Muscle of leg (tissue), 3 donors: ENCODE measurements at regions not wholly inside any gene's neighbourhood (a gene's known extent, or its start where the extent isn't known, plus 50 kb on each side); places are given as distances from the start of the nearest gene placed in this dataset.
"Not testable (repeated sequence)": the region's sequence is repeated elsewhere in the genome, so short reads cannot be mapped to it uniquely, and the experiment has no call there.

Experiments used
- DNase-seq: peaks from one replicate; pipeline ENCODE4 v3.0.0; 2013
- H3K27ac ChIP-seq: one replicate; pipeline ENCODE4 v1.5.1; 2013; ENCODE audit warnings: mild to moderate bottlenecking, low read length, control low read depth
- H3K27me3 ChIP-seq: one replicate; pipeline ENCODE4 v1.6.1; 2013; ENCODE audit warnings: low read length; ENCODE audit not compliant: control insufficient read depth, insufficient read depth
- H3K36me3 ChIP-seq: one replicate; pipeline ENCODE4 v1.6.1; 2013; ENCODE audit warnings: low read length; ENCODE audit not compliant: control insufficient read depth, insufficient read depth
- H3K4me1 ChIP-seq: one replicate; pipeline ENCODE4 v1.6.1; 2013; ENCODE audit warnings: low read length; ENCODE audit not compliant: control insufficient read depth, insufficient read depth
- H3K4me3 ChIP-seq: one replicate; pipeline ENCODE4 v1.5.1; 2013; ENCODE audit warnings: low read length, control low read depth
- H3K9me3 ChIP-seq: replicated peaks from 2 replicates; pipeline ENCODE4 v1.6.1; 2013; ENCODE audit warnings: low read depth, low read length; ENCODE audit not compliant: control insufficient read depth
- WGBS: methylation state at CpG from one replicate; pipeline ENCODE4 v1.1.5; 2013; ENCODE audit warnings: missing lambda C conversion rate; ENCODE audit not compliant: insufficient coverage; 5-methylcytosine and 5-hydroxymethylcytosine counted together

DNA sequence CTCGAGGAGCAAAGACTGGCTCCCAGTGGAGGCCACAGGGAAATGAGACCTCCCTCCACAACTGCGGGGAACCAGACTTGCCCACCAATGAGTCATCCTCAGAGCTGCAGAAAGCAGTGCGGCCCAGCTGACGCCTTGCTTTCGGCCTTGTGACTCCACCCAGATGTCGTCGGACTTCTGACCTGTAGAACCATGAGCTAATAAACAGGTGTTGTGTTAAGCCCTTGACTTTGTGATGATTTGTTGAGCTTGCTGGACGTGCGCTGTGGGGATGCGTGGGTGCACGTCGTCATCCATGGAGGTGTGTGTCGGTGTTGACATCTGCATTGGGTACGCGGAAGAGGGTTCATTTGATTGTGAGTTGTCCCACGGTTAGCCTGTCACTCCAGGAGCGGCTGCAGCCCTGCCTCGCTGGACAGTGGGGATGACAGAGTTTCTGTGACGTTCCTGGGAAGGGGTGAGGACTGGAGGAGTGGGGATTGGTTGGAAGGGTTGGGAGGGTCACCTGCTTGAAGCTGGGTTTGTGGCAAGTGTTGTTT lies 154.1 kb downstream of the SH3BP4 start:
- no peak for DNase-seq
- Histone ChIP-seq H3K9me3 (no peaks in the 10 kb centered on the region), H3K36me3 (no peaks in the 10 kb centered on the region), H3K27ac (no peak overlapping the region), H3K4me1 (peaks cover 5% of the 10 kb centered on the region), H3K4me3 (no peak overlapping the region), H3K27me3 (no peaks in the 10 kb centered on the region)
- 86% methylated on average over 16 of the region's 19 CpGs for WGBS

DNA sequence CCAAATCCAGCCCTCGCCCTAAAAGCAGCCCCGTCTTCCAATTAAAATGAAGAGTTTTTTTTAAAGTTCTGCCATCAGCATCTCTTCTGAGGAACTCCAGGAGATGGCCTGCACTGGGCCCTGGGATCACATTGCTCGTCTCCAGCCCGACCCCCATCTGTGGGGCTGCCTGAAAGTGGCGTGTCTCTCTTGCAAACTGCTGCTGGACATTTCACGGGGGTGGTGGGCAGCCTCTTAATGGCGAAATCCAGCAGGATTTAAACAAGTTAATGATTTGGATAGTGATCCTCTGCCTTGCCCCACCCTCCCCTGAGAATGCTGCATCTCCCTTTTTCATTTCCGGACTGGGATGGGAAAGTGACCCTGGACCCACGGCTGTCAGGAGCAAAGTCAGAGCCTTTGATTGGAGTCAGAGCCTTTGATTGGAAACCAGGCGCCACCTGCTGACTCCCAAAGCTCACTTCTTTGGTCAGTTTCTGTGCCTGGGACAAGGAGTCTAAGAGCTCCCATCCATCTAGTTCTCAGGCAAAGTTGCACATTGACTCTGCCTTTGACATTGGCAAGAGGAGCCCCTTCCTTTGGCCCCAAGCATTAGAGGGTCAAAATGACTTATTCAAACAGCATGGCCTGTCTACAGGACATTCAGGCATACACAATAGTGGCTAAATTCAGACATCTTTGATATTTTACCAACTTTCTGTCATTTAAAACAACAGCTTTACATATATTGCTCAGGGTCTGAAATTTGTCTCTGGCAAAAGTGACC lies 155.2 kb downstream of the SH3BP4 start:
- H3K27ac ChIP-seq, result no peak overlapping the region
- H3K36me3 ChIP-seq, result no peaks in the 10 kb centered on the region
- no peak overlapping the region for H3K4me3 ChIP-seq
- DNase-seq, result peak; percentile 83
- no peaks in the 10 kb centered on the region for H3K9me3 ChIP-seq
- H3K4me1 ChIP-seq, result peaks cover 5% of the 10 kb centered on the region
- no peaks in the 10 kb centered on the region for H3K27me3 ChIP-seq
- WGBS, result 35% methylated on average over 8 of the region's 10 CpGs

DNA sequence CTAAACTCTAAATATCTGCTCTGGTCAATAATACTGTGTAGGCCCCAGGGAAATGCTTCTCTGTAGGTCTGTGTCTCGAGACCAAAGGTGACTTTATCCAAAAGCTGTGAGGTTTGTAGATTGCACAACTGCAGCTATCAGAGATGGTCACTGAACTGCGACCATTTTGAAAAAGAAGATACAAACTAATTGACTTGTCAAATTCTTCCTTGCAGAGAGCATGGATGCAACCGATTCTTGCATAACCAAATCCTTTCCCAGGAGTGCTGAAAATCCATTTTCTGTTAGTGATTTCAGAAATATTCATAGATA lies 155.8 kb downstream of the SH3BP4 start:
- no peak for DNase-seq
- Histone ChIP-seq H3K27me3 (no peaks in the 10 kb centered on the region), H3K27ac (no peak overlapping the region), H3K9me3 (no peaks in the 10 kb centered on the region), H3K36me3 (no peaks in the 10 kb centered on the region), H3K4me3 (no peak overlapping the region), H3K4me1 (peaks cover 5% of the 10 kb centered on the region)
- WGBS, result no CpG with 5 or more reads among the region's 3 CpGs

DNA sequence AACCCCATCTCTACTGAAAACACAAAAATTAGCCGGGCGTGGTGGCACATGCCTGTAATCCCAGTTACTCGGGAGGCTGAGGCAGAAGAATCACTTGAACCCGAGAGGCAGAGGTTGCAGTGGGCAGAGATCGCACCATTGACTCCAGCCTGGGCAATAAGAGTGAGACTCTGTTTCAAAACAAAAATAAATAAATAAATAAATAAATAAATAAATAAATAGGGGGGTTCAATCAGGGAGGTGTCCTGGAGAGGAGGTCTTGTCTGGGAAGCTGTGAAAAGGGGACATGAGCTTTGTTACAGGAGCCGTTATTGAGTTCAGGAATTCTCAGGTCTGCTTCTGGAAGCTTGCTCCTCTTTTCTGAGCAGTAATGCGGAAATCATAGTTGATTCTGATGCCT lies 157.7 kb downstream of the SH3BP4 start:
- not testable (repeated sequence) for H3K4me1 ChIP-seq, H3K9me3 ChIP-seq, H3K27me3 ChIP-seq, DNase-seq, H3K4me3 ChIP-seq, H3K27ac ChIP-seq, H3K36me3 ChIP-seq
- WGBS, result 100% methylated on average over 2 of the region's 7 CpGs

DNA sequence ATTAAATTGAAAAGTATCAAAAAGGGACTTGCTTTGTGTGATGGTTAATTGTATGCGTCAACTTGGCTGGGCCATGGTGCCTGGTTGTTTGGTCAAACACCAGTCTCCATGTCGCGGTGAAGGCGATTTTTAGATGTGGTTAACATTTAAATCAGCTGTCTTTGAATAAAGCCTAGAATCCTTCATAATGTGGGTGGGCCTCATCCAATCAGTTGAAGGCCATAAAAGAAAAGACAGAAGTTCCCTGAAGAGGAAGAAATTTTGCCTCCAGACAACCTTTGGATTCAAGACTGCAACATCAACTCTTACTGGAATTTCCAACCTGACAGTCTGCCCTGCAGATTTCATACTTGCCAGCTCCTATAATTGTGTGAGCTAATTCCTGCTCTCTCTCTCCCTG lies 160.5 kb downstream of the SH3BP4 start:
- no peak overlapping the region for H3K4me3 ChIP-seq

DNA sequence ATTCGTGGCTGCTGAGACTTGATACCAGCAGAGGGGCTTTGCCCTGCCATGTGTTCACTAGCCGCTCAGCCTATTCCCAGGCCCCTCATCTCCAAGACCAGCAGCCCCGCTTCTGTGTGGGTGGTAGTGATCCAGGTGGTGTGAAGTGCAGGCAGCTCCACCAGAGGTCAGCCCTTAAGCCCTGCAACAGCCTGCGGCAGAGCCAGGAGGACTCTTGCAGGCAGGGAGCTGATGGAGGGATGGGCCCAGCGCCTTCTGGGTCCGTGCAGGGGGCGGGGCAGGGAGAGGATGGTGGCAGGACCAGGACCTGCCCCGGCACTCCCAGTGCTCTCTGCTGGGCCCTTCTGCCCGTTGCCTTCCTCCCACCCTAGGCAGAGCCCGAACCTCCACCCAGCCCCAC lies 162.0 kb downstream of the SH3BP4 start:
- H3K36me3 ChIP-seq, result no peaks in the 10 kb centered on the region
- WGBS, result 44% methylated on average over 5 of the region's 10 CpGs
- H3K9me3 ChIP-seq, result no peaks in the 10 kb centered on the region
- H3K27ac ChIP-seq, result no peak overlapping the region
- peaks cover 10% of the 10 kb centered on the region for H3K27me3 ChIP-seq
- H3K4me1 ChIP-seq, result no peaks in the 10 kb centered on the region
- H3K4me3 ChIP-seq, result no peak overlapping the region
- DNase-seq, result no peak

More for the DNA sequence above, 160.5 kb downstream of the SH3BP4 start:
- Histone ChIP-seq H3K9me3 (no peaks in the 10 kb centered on the region), H3K27me3 (peaks cover 10% of the 10 kb centered on the region), H3K4me1 (no peaks in the 10 kb centered on the region), H3K36me3 (no peaks in the 10 kb centered on the region), H3K27ac (no peak overlapping the region)
- DNase-seq, result no peak
- 90% methylated on average over 1 of the region's 4 CpGs for WGBS

DNA sequence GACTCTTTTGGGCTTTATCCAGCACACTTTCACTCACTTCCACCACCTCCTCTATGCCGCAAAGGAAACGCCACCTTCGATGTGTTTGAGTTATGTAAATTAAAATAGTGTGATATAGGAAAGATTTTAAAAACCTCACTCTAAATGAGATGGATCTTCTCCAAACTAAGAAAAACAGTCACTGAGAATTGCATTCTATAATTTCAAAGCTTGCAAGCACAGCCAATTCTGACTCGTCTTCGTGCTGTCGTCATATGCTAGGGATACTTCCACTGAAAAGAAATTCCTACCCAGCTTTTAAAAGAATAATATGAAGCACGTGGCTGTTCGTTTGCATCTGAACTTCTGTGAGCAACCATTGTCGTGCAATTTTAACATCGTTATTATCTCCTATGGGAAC lies 162.5 kb downstream of the SH3BP4 start:
- H3K4me3 ChIP-seq, result no peak overlapping the region
- 64% methylated on average over 7 of the region's 10 CpGs for WGBS
- no peak overlapping the region for H3K27ac ChIP-seq
- DNase-seq, result no peak
- H3K36me3 ChIP-seq, result no peaks in the 10 kb centered on the region
- H3K9me3 ChIP-seq, result no peaks in the 10 kb centered on the region
- H3K27me3 ChIP-seq, result peaks cover 10% of the 10 kb centered on the region
- H3K4me1 ChIP-seq, result no peaks in the 10 kb centered on the region

DNA sequence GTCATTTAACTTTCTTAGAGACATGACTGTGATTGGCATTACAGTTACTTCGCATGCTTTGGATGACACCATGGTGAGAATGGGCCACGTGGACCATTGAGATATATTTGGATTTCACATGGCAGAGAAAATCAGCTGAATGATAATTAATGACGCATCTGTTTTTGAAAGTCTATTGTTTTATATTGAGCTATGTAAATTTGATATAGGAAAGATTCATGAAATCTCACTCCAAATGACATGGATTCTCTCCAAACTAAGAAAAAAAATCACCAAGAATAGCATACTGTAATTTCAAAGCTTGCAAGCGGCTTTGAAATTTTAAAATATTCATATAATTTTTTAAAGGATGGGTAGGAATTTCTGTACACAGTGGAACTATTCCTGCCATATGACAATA lies 163.7 kb downstream of the SH3BP4 start:
- no peak for DNase-seq
- H3K9me3 ChIP-seq, result no peaks in the 10 kb centered on the region
- no peaks in the 10 kb centered on the region for H3K4me1 ChIP-seq
- H3K4me3 ChIP-seq, result no peak overlapping the region
- WGBS, result 100% methylated on average over 1 of the region's 4 CpGs
- H3K27ac ChIP-seq, result no peak overlapping the region
- no peaks in the 10 kb centered on the region for H3K36me3 ChIP-seq
- H3K27me3 ChIP-seq, result peaks cover 10% of the 10 kb centered on the region

DNA sequence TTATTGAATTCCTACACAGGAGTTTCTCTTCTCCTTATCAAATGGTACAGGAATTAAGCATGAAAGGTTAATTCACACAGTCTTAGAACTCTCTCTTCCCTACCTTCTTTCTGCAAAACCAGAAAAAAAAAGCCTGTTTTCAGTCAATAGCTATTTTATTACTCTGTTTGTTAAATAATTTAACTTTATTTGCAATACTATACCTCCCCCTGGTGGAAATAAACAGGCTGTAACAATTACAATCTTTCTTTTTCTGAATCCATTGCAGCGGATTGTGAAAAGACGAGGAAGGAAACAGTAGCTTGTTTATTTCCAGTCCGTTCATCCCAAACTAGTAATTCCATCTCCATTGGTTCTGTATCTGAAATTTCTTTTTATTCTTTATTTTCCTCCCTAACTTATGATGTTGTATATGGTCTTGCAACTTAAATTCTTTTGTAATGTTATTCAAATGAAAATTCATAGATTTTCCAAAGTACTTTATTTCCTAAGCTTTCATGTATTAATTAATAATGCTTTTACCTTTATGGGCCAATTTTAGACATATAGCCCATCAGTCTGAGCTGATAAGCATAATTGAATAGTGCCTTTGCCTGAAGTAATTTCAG lies 165.2 kb downstream of the SH3BP4 start:
- Histone ChIP-seq H3K27ac (no peak overlapping the region), H3K4me1 (no peaks in the 10 kb centered on the region), H3K27me3 (peaks cover 10% of the 10 kb centered on the region), H3K36me3 (no peaks in the 10 kb centered on the region), H3K9me3 (no peaks in the 10 kb centered on the region), H3K4me3 (no peak overlapping the region)
- WGBS, result no CpG with 5 or more reads among the region's 3 CpGs
- DNase-seq, result peak; percentile 67

DNA sequence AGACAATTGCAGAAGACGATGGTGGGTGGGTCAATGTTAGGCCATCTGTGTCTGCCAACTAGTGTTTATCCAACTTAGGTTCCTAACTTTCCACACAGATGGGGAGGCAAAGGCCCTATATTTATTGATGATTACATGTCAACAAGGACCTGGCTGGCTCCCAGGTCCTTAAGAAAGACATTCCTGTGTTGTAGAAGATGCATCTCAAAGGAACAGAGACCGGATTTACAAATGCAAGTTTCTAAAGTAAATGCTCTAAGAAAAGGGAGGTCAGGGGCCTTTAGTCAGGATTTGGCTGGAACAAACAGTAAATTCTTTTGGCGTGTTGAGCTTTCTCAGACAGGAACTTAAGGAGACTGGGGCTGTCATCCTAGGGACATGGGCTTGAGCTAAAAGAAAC lies 175.0 kb downstream of the SH3BP4 start:
- DNase-seq, result peak; percentile 70
- Histone ChIP-seq H3K36me3 (no peaks in the 10 kb centered on the region), H3K27ac (no peak overlapping the region), H3K4me1 (peaks cover 2% of the 10 kb centered on the region), H3K9me3 (no peaks in the 10 kb centered on the region), H3K27me3 (no peaks in the 10 kb centered on the region), H3K4me3 (no peak overlapping the region)
- 20% methylated on average over 2 of the region's 3 CpGs for WGBS
